Ovary (tissue), 3 donors: ENCODE measurements at regions not wholly inside any gene's neighbourhood (a gene's known extent, or its start where the extent isn't known, plus 50 kb on each side); places are given as distances from the start of the nearest gene placed in this dataset.

ENCODE experiments used
- CTCF ChIP-seq, 3 donors: fragments of 450-650 bp in 2 of 3; fragments of 200-600 bp in 1 of 3; IDR thresholded peaks; one replicate each; pipeline versions ENCODE4 v1.5.1 to v1.8.0; 2016 to 2022; ENCODE audit warnings: antibody characterized with exemption in 3 of 3, mild to moderate bottlenecking in 1 of 3
- EP300 ChIP-seq: sonication (generic); formaldehyde crosslinking; IDR thresholded peaks from one replicate; pipeline ENCODE4 v1.6.1; 2017; ENCODE audit warnings: antibody characterized with exemption
- POLR2A ChIP-seq: fragments of 450-650 bp; IDR thresholded peaks from one replicate; pipeline ENCODE4 v1.6.1; 2017; ENCODE audit warnings: antibody characterized with exemption, mild to moderate bottlenecking, moderate library complexity
- donor health status: DM: no; HTN: no; CAD: no.

DNA sequence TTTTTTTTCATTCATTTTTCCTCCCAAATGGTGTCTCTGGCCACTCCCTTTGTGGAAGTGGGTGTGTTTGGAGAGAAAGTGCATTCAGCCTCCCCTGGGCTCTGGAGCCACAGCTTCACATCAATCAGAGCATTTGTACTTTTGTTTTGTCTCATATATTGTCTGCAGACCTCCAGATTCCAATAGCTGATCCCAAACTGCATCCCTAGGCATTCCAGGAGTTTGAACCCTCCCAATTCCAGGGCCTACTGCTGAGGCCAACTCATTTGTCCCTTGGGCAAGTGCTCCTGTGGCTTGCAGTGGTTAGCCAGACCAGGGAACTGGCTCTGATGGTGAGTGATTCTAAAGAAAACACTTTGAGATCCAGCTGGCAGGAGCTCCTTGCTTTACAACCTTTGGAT, 163.3 kb downstream of the IPMK start:
- TF ChIP-seq CTCF (IDR thresholded peaks at IDR 0.05): no peak
- no peak for TF ChIP-seq EP300
- no peak for TF ChIP-seq POLR2A
